Upper lobe of left lung (tissue), 4 donors: ENCODE measurements at regions not wholly inside any gene's neighbourhood (a gene's known extent, or its start where the extent isn't known, plus 50 kb on each side); places are given as distances from the start of the nearest gene placed in this dataset.

Experiments
- EP300 ChIP-seq, 4 donors: sonication (generic); formaldehyde crosslinking; IDR thresholded peaks; one replicate each; pipeline ENCODE4 v1.5.1; 2017; ENCODE audit warnings: antibody characterized with exemption in 4 of 4, control low read depth in 2 of 4
- POLR2A ChIP-seq, 4 donors: fragments of 450-650 bp; IDR thresholded peaks; one replicate each; pipeline ENCODE4 v1.5.1; 2016 to 2017; ENCODE audit warnings: antibody characterized with exemption in 4 of 4, mild to moderate bottlenecking in 2 of 4
- POLR2AphosphoS5 ChIP-seq, 2 donors: sonication (generic); formaldehyde crosslinking; IDR thresholded peaks; one replicate each; pipeline ENCODE4 v1.5.1; 2017; ENCODE audit warnings: antibody characterized with exemption in 2 of 2
- TF ChIP-seq, protein P1 (sequence below), 6 experiments: fragments of 450-650 bp in 4 of 6; fragments of 200-600 bp in 2 of 6; sonication (generic) in 2 of 6; IDR thresholded peaks; one replicate each; pipeline ENCODE4 v1.5.1; 2016 to 2019; ENCODE audit warnings: antibody characterized with exemption in 6 of 6

DNA sequence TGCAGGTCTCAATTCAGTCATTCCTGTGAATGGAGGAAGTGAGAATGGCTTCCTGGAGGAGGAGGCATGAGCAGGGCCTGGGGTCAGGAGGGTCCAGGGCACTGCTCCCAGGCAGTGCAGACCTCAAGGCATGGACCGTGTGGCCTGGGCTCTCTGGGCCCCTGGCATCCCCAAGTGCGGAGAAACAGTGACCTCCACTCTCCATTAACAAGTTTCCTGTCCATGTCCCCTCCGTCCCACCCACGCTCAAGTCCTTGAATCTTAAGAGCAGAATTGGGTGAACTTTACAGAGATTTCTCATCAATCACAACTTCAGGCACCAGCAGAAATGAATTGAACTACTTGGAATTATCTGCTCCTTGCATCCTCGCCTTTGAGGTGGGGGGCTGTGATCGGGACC lies 211.1 kb downstream of the NPHP4 start:
- no peak for TF ChIP-seq POLR2A (IDR thresholded peaks at IDR 0.05)
- TF ChIP-seq, protein P1, sequence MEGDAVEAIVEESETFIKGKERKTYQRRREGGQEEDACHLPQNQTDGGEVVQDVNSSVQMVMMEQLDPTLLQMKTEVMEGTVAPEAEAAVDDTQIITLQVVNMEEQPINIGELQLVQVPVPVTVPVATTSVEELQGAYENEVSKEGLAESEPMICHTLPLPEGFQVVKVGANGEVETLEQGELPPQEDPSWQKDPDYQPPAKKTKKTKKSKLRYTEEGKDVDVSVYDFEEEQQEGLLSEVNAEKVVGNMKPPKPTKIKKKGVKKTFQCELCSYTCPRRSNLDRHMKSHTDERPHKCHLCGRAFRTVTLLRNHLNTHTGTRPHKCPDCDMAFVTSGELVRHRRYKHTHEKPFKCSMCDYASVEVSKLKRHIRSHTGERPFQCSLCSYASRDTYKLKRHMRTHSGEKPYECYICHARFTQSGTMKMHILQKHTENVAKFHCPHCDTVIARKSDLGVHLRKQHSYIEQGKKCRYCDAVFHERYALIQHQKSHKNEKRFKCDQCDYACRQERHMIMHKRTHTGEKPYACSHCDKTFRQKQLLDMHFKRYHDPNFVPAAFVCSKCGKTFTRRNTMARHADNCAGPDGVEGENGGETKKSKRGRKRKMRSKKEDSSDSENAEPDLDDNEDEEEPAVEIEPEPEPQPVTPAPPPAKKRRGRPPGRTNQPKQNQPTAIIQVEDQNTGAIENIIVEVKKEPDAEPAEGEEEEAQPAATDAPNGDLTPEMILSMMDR (IDR thresholded peaks at IDR 0.05), result no peak
- no peak for TF ChIP-seq POLR2AphosphoS5 (IDR thresholded peaks at IDR 0.05)
- TF ChIP-seq EP300 (IDR thresholded peaks at IDR 0.05), result no peak
